H9 (cell line): ENCODE measurements at regions not wholly inside any gene's neighbourhood (a gene's known extent, or its start where the extent isn't known, plus 50 kb on each side); places are given as distances from the start of the nearest gene placed in this dataset.
"Not testable (repeated sequence)": the region's sequence is repeated elsewhere in the genome, so short reads cannot be mapped to it uniquely, and the experiment has no call there.

Experiments used
- DNase-seq: peaks from one replicate; pipeline ENCODE4 v3.0.0-alpha.2; 2017
- H2AFZ ChIP-seq: one replicate; pipeline ENCODE4 v1.6.1; 2013; ENCODE audit warnings: mild to moderate bottlenecking, low read length, control low read depth, moderate library complexity
- H2AK5ac ChIP-seq: 2 replicates; pipeline ENCODE4 v1.6.1; 2013; ENCODE audit warnings: low read length, control low read depth, mixed read lengths; ENCODE audit not compliant: insufficient read length
- H2BK120ac ChIP-seq: one replicate; pipeline ENCODE4 v1.6.1; 2013; ENCODE audit warnings: low read depth, mild to moderate bottlenecking, low read length, control low read depth, inconsistent platforms; ENCODE audit not compliant: poor library complexity, severe bottlenecking
- H2BK12ac ChIP-seq: 2 replicates; pipeline ENCODE4 v1.6.1; 2013; ENCODE audit warnings: low read length, control low read depth, mixed read lengths, low read depth; ENCODE audit not compliant: insufficient read length
- H2BK15ac ChIP-seq: 2 replicates; pipeline ENCODE4 v1.6.1; 2013; ENCODE audit warnings: low read depth, low read length, control low read depth
- H2BK20ac ChIP-seq: one replicate; pipeline ENCODE4 v1.6.1; 2013; ENCODE audit warnings: low read depth, mild to moderate bottlenecking, low read length, control low read depth, inconsistent platforms; ENCODE audit not compliant: poor library complexity, severe bottlenecking
- H2BK5ac ChIP-seq: 2 replicates; pipeline ENCODE4 v1.6.1; 2013; ENCODE audit warnings: low read length, control low read depth, mixed read lengths; ENCODE audit not compliant: insufficient read length
- H3K14ac ChIP-seq: 2 replicates; pipeline ENCODE4 v1.6.1; 2013; ENCODE audit warnings: low read length, control low read depth; ENCODE audit not compliant: insufficient read depth
- H3K18ac ChIP-seq: 2 replicates; pipeline ENCODE4 v1.6.1; 2013; ENCODE audit warnings: low read depth, mild to moderate bottlenecking, mixed read lengths, low read length, control low read depth; ENCODE audit not compliant: insufficient read length
- H3K23ac ChIP-seq: 2 replicates; pipeline ENCODE4 v1.6.1; 2013; ENCODE audit warnings: low read length, control low read depth, mixed read lengths, low read depth; ENCODE audit not compliant: insufficient read length
- H3K23me2 ChIP-seq: 2 replicates; pipeline ENCODE4 v1.6.1; 2013; ENCODE audit warnings: low read depth, mild to moderate bottlenecking, mixed read lengths, low read length, control low read depth; ENCODE audit not compliant: insufficient read length, poor library complexity, severe bottlenecking
- H3K27ac ChIP-seq: 2 replicates; pipeline ENCODE4 v1.5.1; 2013; ENCODE audit warnings: low read length, control low read depth, mixed read lengths, low read depth; ENCODE audit not compliant: insufficient read length
- H3K27me3 ChIP-seq: 2 replicates; pipeline ENCODE4 v1.6.1; 2013; ENCODE audit warnings: low read length, control low read depth, inconsistent platforms; ENCODE audit not compliant: insufficient read depth
- H3K4ac ChIP-seq: 2 replicates; pipeline ENCODE4 v1.6.1; 2013; ENCODE audit warnings: low read depth, mild to moderate bottlenecking, control low read depth, inconsistent platforms, low read length, moderate library complexity
- H3K4me1 ChIP-seq: 2 replicates; pipeline ENCODE4 v1.6.1; 2013; ENCODE audit warnings: low read length, control low read depth, inconsistent platforms; ENCODE audit not compliant: insufficient read depth
- H3K4me2 ChIP-seq: 2 replicates; pipeline ENCODE4 v1.6.1; 2013; ENCODE audit warnings: low read length, control low read depth, mixed read lengths; ENCODE audit not compliant: insufficient read length, insufficient read depth
- H3K56ac ChIP-seq: 2 replicates; pipeline ENCODE4 v1.6.1; 2013; ENCODE audit warnings: low read depth, mild to moderate bottlenecking, mixed read lengths, low read length, control low read depth; ENCODE audit not compliant: insufficient read length
- H3K79me1 ChIP-seq: 2 replicates; pipeline ENCODE4 v1.6.1; 2013; ENCODE audit warnings: low read depth, mild to moderate bottlenecking, moderate library complexity, low read length, control low read depth, inconsistent platforms; ENCODE audit not compliant: insufficient read depth, poor library complexity, severe bottlenecking
- H3K79me2 ChIP-seq: 2 replicates; pipeline ENCODE4 v1.6.1; 2013; ENCODE audit warnings: low read length, control low read depth, inconsistent platforms; ENCODE audit not compliant: insufficient read depth
- H3K9ac ChIP-seq: 2 replicates; pipeline ENCODE4 v1.6.1; 2013; ENCODE audit warnings: low read length, control low read depth, mixed read lengths; ENCODE audit not compliant: insufficient read length; ENCODE audit errors: extremely low read depth
- H3K9me3 ChIP-seq: one replicate; pipeline ENCODE4 v1.6.1; 2013; ENCODE audit warnings: low read depth, low read length, inconsistent platforms; ENCODE audit not compliant: control insufficient read depth
- H3T11ph ChIP-seq: one replicate; pipeline ENCODE4 v1.6.1; 2013; ENCODE audit warnings: mild to moderate bottlenecking, low read length, control low read depth, inconsistent platforms
- H4K20me1 ChIP-seq: one replicate; pipeline ENCODE4 v1.6.1; 2013; ENCODE audit not compliant: control insufficient read depth, insufficient read length, insufficient read depth
- H4K5ac ChIP-seq: 2 replicates; pipeline ENCODE4 v1.6.1; 2013; ENCODE audit warnings: low read depth, mild to moderate bottlenecking, mixed read lengths, low read length, control low read depth; ENCODE audit not compliant: insufficient read length
- H4K8ac ChIP-seq: replicated peaks from 2 replicates; pipeline ENCODE4 v1.6.1; 2013; ENCODE audit warnings: low read length, control low read depth, mixed read lengths, low read depth; ENCODE audit not compliant: insufficient read length
- H4K91ac ChIP-seq: 2 replicates; pipeline ENCODE4 v1.6.1; 2013; ENCODE audit warnings: low read depth, mild to moderate bottlenecking, moderate library complexity, mixed read lengths, low read length, control low read depth; ENCODE audit not compliant: insufficient read length
- H3K27ac Mint-ChIP-seq, 3 experiments: 2 replicates in 2 of 3; 3 replicates in 1 of 3; pipeline ENCODE4 v1.8.0; 2020 to 2021; ENCODE audit warnings: mixed read lengths in 3 of 3, mild to moderate bottlenecking in 1 of 3, moderate library complexity in 1 of 3
- H3K27me3 Mint-ChIP-seq: 2 replicates; pipeline ENCODE4 v1.8.0; 2021; ENCODE audit warnings: low read depth, mild to moderate bottlenecking, moderate library complexity, mixed read lengths
- H3K36me3 Mint-ChIP-seq, 3 experiments: 2 replicates in 2 of 3; 3 replicates in 1 of 3; pipeline ENCODE4 v1.8.0; 2020 to 2021; ENCODE audit warnings: low read depth in 3 of 3, mixed read lengths in 3 of 3; ENCODE audit not compliant: insufficient read depth in 1 of 3
- H3K4me1 Mint-ChIP-seq, 2 experiments: 2 replicates each; pipeline ENCODE4 v1.8.0; 2020; ENCODE audit warnings: mixed read lengths in 2 of 2
- H3K4me3 Mint-ChIP-seq, 2 experiments: 2 replicates in 1 of 2; 3 replicates in 1 of 2; pipeline ENCODE4 v1.8.0; 2020 to 2021; ENCODE audit warnings: mild to moderate bottlenecking in 2 of 2, mixed read lengths in 2 of 2, moderate library complexity in 1 of 2
- H3K9me3 Mint-ChIP-seq, 2 experiments: 2 replicates in 1 of 2; 3 replicates in 1 of 2; pipeline ENCODE4 v1.8.0; 2020; ENCODE audit warnings: mild to moderate bottlenecking in 2 of 2, mixed read lengths in 2 of 2, moderate library complexity in 1 of 2

- not testable (repeated sequence) for H2AK5ac ChIP-seq, H3K4me3 Mint-ChIP-seq, H3K4me1 Mint-ChIP-seq, H3K27me3 Mint-ChIP-seq, H2BK12ac ChIP-seq, H4K8ac ChIP-seq, H3K79me1 ChIP-seq, H3K9me3 ChIP-seq, H3K18ac ChIP-seq, H3K9ac ChIP-seq, H2BK5ac ChIP-seq, H3K14ac ChIP-seq, H3K4ac ChIP-seq, H3K27ac ChIP-seq, H3K27ac Mint-ChIP-seq, H3K79me2 ChIP-seq, H3K23me2 ChIP-seq, H3K4me2 ChIP-seq, H2BK20ac ChIP-seq, H3T11ph ChIP-seq, H3K4me1 ChIP-seq, DNase-seq, H3K23ac ChIP-seq, H3K27me3 ChIP-seq, H2BK120ac ChIP-seq, H4K20me1 ChIP-seq, H2BK15ac ChIP-seq, H3K56ac ChIP-seq, H4K5ac ChIP-seq, H2AFZ ChIP-seq, H4K91ac ChIP-seq
- Mint-ChIP-seq H3K9me3 (peaks cover 36 to 39% of the 10 kb centered on the region in 2 experiments), H3K36me3 (peaks cover 0 to 36% (median 15%) of the 10 kb centered on the region in 3 experiments; a peak in 6 of 7 replicates)
These were observed 227.4 kb upstream of the VLDLR start for GRCh38 chr9:2394087-2394741.
